ENCODE measurements at regions not wholly inside any gene's neighbourhood (a gene's known extent, or its start where the extent isn't known, plus 50 kb on each side); places are given as distances from the start of the nearest gene placed in this dataset.

GRCh38 chr11:91851908-91852307 is 372.7 kb upstream of the FAT3 start (continued):
- TF ChIP-seq USF1 (CRISPR knock-in tag; IDR thresholded peaks at IDR 0.05) (no peak), ZNF121 (CRISPR knock-in tag; IDR thresholded peaks at IDR 0.05) (no peak), CDX4 (CRISPR knock-in tag; IDR thresholded peaks at IDR 0.05; ENCODE audit: borderline replicate concordance) (no peak), PRRX2 (CRISPR knock-in tag; IDR thresholded peaks at IDR 0.05) (no peak)

- TF ChIP-seq JAZF1 (CRISPR knock-in tag; IDR thresholded peaks at IDR 0.05) (no peak), CREB1 (CRISPR knock-in tag; IDR thresholded peaks at IDR 0.05) (no peak), E2F5 (CRISPR knock-in tag; IDR thresholded peaks at IDR 0.05) (no peak), MAX (CRISPR knock-in tag; IDR thresholded peaks at IDR 0.05) (no peak), ZNF121 (CRISPR knock-in tag; IDR thresholded peaks at IDR 0.05) (no peak), SMAD4 (CRISPR knock-in tag; IDR thresholded peaks at IDR 0.05) (no peak), ZBTB21 (CRISPR knock-in tag; IDR thresholded peaks at IDR 0.05; ENCODE audit: borderline replicate concordance) (no peak), ZNF281 (CRISPR knock-in tag; IDR thresholded peaks at IDR 0.05) (no peak), ZNF263 (CRISPR knock-in tag; IDR thresholded peaks at IDR 0.05; ENCODE audit: low read depth) (no peak), RORB (CRISPR knock-in tag; IDR thresholded peaks at IDR 0.05) (no peak), ARID4B (CRISPR knock-in tag; IDR thresholded peaks at IDR 0.05; ENCODE audit: borderline replicate concordance) (no peak), NFYB (CRISPR knock-in tag; conservative IDR thresholded peaks at IDR 0.05; ENCODE audit: low read depth) (no peak)
- no peak for DNase-seq (ENCODE audit: low spot score)
- no peak overlapping the region for H3K27ac Mint-ChIP-seq
- H3K27me3 Mint-ChIP-seq (ENCODE audit: low read depth): no peaks in the 10 kb centered on the region
- peak; percentile 80 for ATAC-seq
- ChIA-PET POLR2A (no interaction called here), CTCF (interaction anchor here (0.6 to 0.8 kb wide), 2 partner anchors 24 to 63 kb away, joined by 3 to 5 read pairs; no protein-coding TSS in a partner anchor)
- no peak overlapping the region for H3K4me3 Mint-ChIP-seq
- no peaks in the 10 kb centered on the region for H3K9me3 Mint-ChIP-seq
- H3K36me3 Mint-ChIP-seq: no peaks in the 10 kb centered on the region
- H3K4me1 Mint-ChIP-seq: peaks cover 13% of the 10 kb centered on the region
These were observed 373.9 kb upstream of the FAT3 start for GRCh38 chr11:91850533-91851275.
